PC-9 (cell line): ENCODE measurements at regions not wholly inside any gene's neighbourhood (a gene's known extent, or its start where the extent isn't known, plus 50 kb on each side); places are given as distances from the start of the nearest gene placed in this dataset.

Experiments used
- BruUV-seq: library from RNA; stranded (reverse); fragments of 400-500 nt; replicated peaks from 2 replicates; lab custom pipeline; 2021; lab: Mats Ljungman, UMichigan
- CTCF ChIA-PET: fragments of 300-600 bp; sonication (Branson Sonifier 250); formaldehyde crosslinking; loops from one replicate; lab custom pipeline; 2022; ENCODE audit warnings: antibody characterized with exemption; lab: Charles Lee
- POLR2A ChIA-PET: fragments of 300-600 bp; sonication (Branson Sonifier 250); formaldehyde crosslinking; loops from one replicate; lab custom pipeline; 2022; ENCODE audit warnings: antibody characterized with exemption; ENCODE audit not compliant: unreplicated experiment; lab: Charles Lee
- DNase-seq, 2 experiments: peaks; one replicate each; pipeline versions ENCODE4 v3.0.0 to v3.0.0-alpha.2; 2015 to 2022; ENCODE audit warnings: mixed read lengths in 1 of 2
- H2AFZ ChIP-seq: fragments of 200-600 bp; sonication (generic); 2 replicates; pipeline ENCODE4 v1.8.1; 2017; ENCODE audit warnings: antibody characterized with exemption
- H3F3A ChIP-seq: fragments of 200-600 bp; sonication (generic); 2 replicates; pipeline ENCODE4 v1.8.1; 2017; ENCODE audit warnings: antibody characterized with exemption, mild to moderate bottlenecking, low read depth; ENCODE audit not compliant: insufficient read depth
- H3K27ac ChIP-seq: fragments of 200-600 bp; sonication (generic); 2 replicates; pipeline ENCODE4 v1.6.1; 2016; ENCODE audit warnings: mixed run types
- H3K27me3 ChIP-seq: fragments of 200-600 bp; sonication (generic); 2 replicates; pipeline ENCODE4 v1.6.1; 2016; ENCODE audit warnings: low read depth, mixed run types; ENCODE audit not compliant: insufficient read depth
- H3K36me3 ChIP-seq: fragments of 200-600 bp; sonication (generic); 2 replicates; pipeline ENCODE4 v1.6.1; 2016; ENCODE audit warnings: low read depth, mixed run types
- H3K4me1 ChIP-seq: fragments of 200-600 bp; sonication (generic); replicated peaks from 2 replicates; pipeline ENCODE4 v1.6.1; 2016; ENCODE audit warnings: mixed run types; ENCODE audit not compliant: insufficient read depth
- H3K4me2 ChIP-seq: fragments of 200-600 bp; sonication (generic); 2 replicates; pipeline ENCODE4 v1.6.1; 2017; ENCODE audit warnings: mixed run types
- H3K4me3 ChIP-seq: fragments of 200-600 bp; sonication (generic); 2 replicates; pipeline ENCODE4 v1.6.1; 2016; ENCODE audit warnings: mixed run types
- H3K79me2 ChIP-seq: fragments of 200-600 bp; sonication (generic); 2 replicates; pipeline ENCODE4 v1.6.1; 2017; ENCODE audit warnings: low read depth, mixed run types
- H3K9me2 ChIP-seq: fragments of 200-600 bp; sonication (generic); 2 replicates; pipeline ENCODE4 v1.8.1; 2017; ENCODE audit warnings: mild to moderate bottlenecking; ENCODE audit not compliant: insufficient read depth
- H3K9me3 ChIP-seq: fragments of 200-600 bp; sonication (generic); 2 replicates; pipeline ENCODE4 v1.8.1; 2016; ENCODE audit warnings: low read depth; ENCODE audit not compliant: insufficient read depth
- H4K20me1 ChIP-seq: fragments of 200-600 bp; sonication (generic); 2 replicates; pipeline ENCODE4 v1.8.1; 2017; ENCODE audit not compliant: insufficient read depth
- CTCF ChIP-seq: fragments of 200-600 bp; sonication (generic); conservative IDR thresholded peaks from 2 replicates; pipeline ENCODE4 v1.6.1; 2017; ENCODE audit warnings: mixed run types, antibody characterized with exemption, mild to moderate bottlenecking, moderate library complexity
- EZH2 ChIP-seq: fragments of 200-600 bp; sonication (generic); IDR thresholded peaks from 2 replicates; pipeline ENCODE4 v1.8.0; 2017; ENCODE audit warnings: antibody characterized with exemption, low read depth
- intact Hi-C: fragments of 100-400 bp; cut with micrococcal nuclease; formaldehyde crosslinking; loops from one replicate; pipeline ENCODE4 v1.10.0; 2022; ENCODE audit not compliant: unreplicated experiment

- no peak overlapping the region for H3K27ac ChIP-seq
- H3K36me3 ChIP-seq: no peaks in the 10 kb centered on the region
- H3K27me3 ChIP-seq: peaks cover 55% of the 10 kb centered on the region
- no peak for DNase-seq
- ChIA-PET CTCF (no interaction called here), POLR2A (no interaction called here)
- BruUV-seq: no TSS peak
- no peaks in the 10 kb centered on the region for H3K4me1 ChIP-seq
- H3K9me3 ChIP-seq: no peaks in the 10 kb centered on the region
- H2AFZ ChIP-seq: no peak overlapping the region
- no peaks in the 10 kb centered on the region for H3K9me2 ChIP-seq
- no peak overlapping the region for H3K4me2 ChIP-seq
- no peaks in the 10 kb centered on the region for H3F3A ChIP-seq
- H3K4me3 ChIP-seq: no peak overlapping the region
- TF ChIP-seq EZH2 (no peak), CTCF (no peak)
- no peaks in the 10 kb centered on the region for H3K79me2 ChIP-seq
- H4K20me1 ChIP-seq: no peaks in the 10 kb centered on the region
- intact Hi-C loops: no loop called here
These were observed 378.1 kb upstream of the ATP5MC3 start for GRCh38 chr2:175559613-175560012.

DNA sequence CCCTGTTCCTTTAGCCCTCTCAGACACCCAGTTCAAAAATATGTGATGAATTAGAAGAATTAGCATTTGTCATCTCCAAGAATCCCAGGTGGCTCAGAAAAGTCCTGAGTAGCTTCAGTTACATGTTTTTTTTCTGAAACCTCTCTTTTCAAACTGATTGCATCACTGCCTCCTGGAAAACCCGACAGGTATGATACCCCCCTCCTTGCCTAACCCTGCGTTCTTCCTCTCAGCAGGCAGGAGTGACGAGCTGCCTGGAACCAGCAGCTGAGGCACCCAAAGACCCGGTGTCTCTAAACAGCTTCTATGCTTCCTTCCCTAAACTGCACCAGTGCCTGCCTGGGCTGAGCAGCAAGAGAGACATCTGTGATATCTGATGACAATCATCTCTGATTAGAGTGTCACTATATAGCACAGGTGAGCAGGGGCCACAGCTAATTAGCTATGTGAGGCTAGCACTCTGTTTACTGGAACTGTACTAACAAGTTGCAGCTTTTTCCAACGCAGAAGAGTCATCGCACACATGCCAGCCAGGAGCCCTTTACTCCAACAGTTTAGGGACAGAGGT lies 376.4 kb upstream of the ATP5MC3 start:
- Histone ChIP-seq H3K79me2 (no peaks in the 10 kb centered on the region), H3K4me3 (no peak overlapping the region), H3K36me3 (no peaks in the 10 kb centered on the region), H3K4me2 (no peak overlapping the region), H3F3A (no peaks in the 10 kb centered on the region), H3K4me1 (no peaks in the 10 kb centered on the region), H3K9me3 (no peaks in the 10 kb centered on the region), H2AFZ (no peak overlapping the region; the same call in 1 of the 2 replicates), H3K27ac (no peak overlapping the region), H3K27me3 (peaks cover 72% of the 10 kb centered on the region), H4K20me1 (no peaks in the 10 kb centered on the region), H3K9me2 (no peaks in the 10 kb centered on the region)
- intact Hi-C loops: no loop called here
- POLR2A ChIA-PET: no interaction called here
- no TSS peak for BruUV-seq
- no peak for DNase-seq
- TF ChIP-seq CTCF: no peak
- no peak for TF ChIP-seq EZH2
- CTCF ChIA-PET: no interaction called here

DNA sequence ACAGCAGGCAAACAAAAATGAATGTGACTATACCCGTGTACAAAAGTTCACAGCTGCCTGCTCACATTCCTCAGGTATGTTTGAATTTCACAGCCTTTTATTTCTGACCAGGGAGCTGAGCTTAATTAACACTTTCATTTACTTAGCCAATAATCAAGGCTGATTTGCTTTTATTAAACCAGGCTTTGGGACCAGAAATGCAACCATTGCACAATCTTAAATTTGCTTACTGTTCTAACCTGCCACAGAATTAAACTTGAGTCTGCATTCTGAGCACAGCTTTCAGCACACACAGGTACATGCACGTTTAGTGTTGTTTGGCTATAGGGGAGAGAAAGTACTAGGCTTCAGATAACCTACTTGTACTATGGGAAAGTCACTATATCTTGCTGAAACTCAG lies 372.4 kb upstream of the ATP5MC3 start:
- Histone ChIP-seq H3K4me3 (no peak overlapping the region), H3K9me2 (no peaks in the 10 kb centered on the region), H3K4me1 (no peaks in the 10 kb centered on the region), H3K79me2 (no peaks in the 10 kb centered on the region), H3K36me3 (no peaks in the 10 kb centered on the region), H3K4me2 (no peak overlapping the region), H3F3A (no peaks in the 10 kb centered on the region), H3K27ac (no peak overlapping the region), H3K9me3 (no peaks in the 10 kb centered on the region), H3K27me3 (peaks cover 54% of the 10 kb centered on the region), H4K20me1 (no peaks in the 10 kb centered on the region), H2AFZ (no peak overlapping the region)
- TF ChIP-seq EZH2: no peak
- DNase-seq: no peak
- intact Hi-C loops: no loop called here
- no TSS peak for BruUV-seq
- CTCF ChIA-PET: no interaction called here
- POLR2A ChIA-PET: no interaction called here

- H3K36me3 ChIP-seq: no peaks in the 10 kb centered on the region
- H4K20me1 ChIP-seq: no peaks in the 10 kb centered on the region
- TF ChIP-seq CTCF (no peak), EZH2 (no peak)
- no peak overlapping the region for H3K4me3 ChIP-seq
- peaks cover 45% of the 10 kb centered on the region for H3K27me3 ChIP-seq
- intact Hi-C loops: no loop called here
- no TSS peak for BruUV-seq
- DNase-seq: no peak
- ChIA-PET CTCF (no interaction called here), POLR2A (no interaction called here)
- no peak overlapping the region for H3K4me2 ChIP-seq
- H2AFZ ChIP-seq: no peak overlapping the region
- no peak overlapping the region for H3K27ac ChIP-seq
- H3K4me1 ChIP-seq: no peaks in the 10 kb centered on the region
- H3K9me2 ChIP-seq: no peaks in the 10 kb centered on the region
- H3K79me2 ChIP-seq: no peaks in the 10 kb centered on the region
- no peaks in the 10 kb centered on the region for H3F3A ChIP-seq
- no peaks in the 10 kb centered on the region for H3K9me3 ChIP-seq
These were observed 371.4 kb upstream of the ATP5MC3 start for GRCh38 chr2:175552902-175553301.
